ENCODE measurements at regions not wholly inside any gene's neighbourhood (a gene's known extent, or its start where the extent isn't known, plus 50 kb on each side); places are given as distances from the start of the nearest gene placed in this dataset.

GRCh38 chr16:47888142-47888541, 267.7 kb downstream of the ABCC12 start:
- no peak for TF ChIP-seq CTCF (IDR thresholded peaks at IDR 0.05)
- no peak for TF ChIP-seq POLR2A (IDR thresholded peaks at IDR 0.05)
